Vagina (tissue), 2 donors: ENCODE measurements at regions not wholly inside any gene's neighbourhood (a gene's known extent, or its start where the extent isn't known, plus 50 kb on each side); places are given as distances from the start of the nearest gene placed in this dataset.

Source experiments
- DNase-seq, 2 donors: peaks; one replicate each; pipeline ENCODE4 v3.0.0-alpha.2; 2017; ENCODE audit errors: extremely low spot score in 2 of 2
- H3K27ac ChIP-seq: fragments of 200-600 bp; sonication (generic); one replicate; pipeline ENCODE4 v1.5.1; 2019
- H3K27me3 ChIP-seq: fragments of 200-600 bp; sonication (generic); one replicate; pipeline ENCODE4 v1.5.1; 2019
- H3K36me3 ChIP-seq, 2 donors: fragments of 200-600 bp; sonication (generic); one replicate each; pipeline ENCODE4 v1.5.1; 2017 to 2019
- H3K4me1 ChIP-seq: fragments of 200-600 bp; sonication (generic); one replicate; pipeline ENCODE4 v1.5.1; 2019
- H3K4me3 ChIP-seq, 2 donors: fragments of 200-600 bp; sonication (generic); 1 replicate in 1 of 2; 2 replicates in 1 of 2; pipeline ENCODE4 v1.5.1; 2016 to 2019
- H3K9me3 ChIP-seq: fragments of 200-600 bp; sonication (generic); one replicate; pipeline ENCODE4 v1.5.1; 2019
- POLR2A ChIP-seq, 2 donors: fragments of 450-650 bp; IDR thresholded peaks; one replicate each; pipeline ENCODE4 v1.6.1; 2017; ENCODE audit warnings: antibody characterized with exemption in 2 of 2, mild to moderate bottlenecking in 2 of 2, moderate library complexity in 2 of 2
- POLR2AphosphoS5 ChIP-seq, 2 donors: sonication (generic); formaldehyde crosslinking; IDR thresholded peaks; one replicate each; pipeline ENCODE4 v1.9.0; 2017; ENCODE audit warnings: antibody characterized with exemption in 2 of 2, mild to moderate bottlenecking in 2 of 2, low read depth in 1 of 2; ENCODE audit not compliant: insufficient read depth in 1 of 2
- intact Hi-C: fragments of 100-400 bp; cut with DNase I; formaldehyde crosslinking; loops from one replicate; pipeline ENCODE4 v1.15.1; 2023
- TF ChIP-seq, protein P1 (sequence below), 3 experiments: fragments of 450-650 bp in 2 of 3; fragments of 200-600 bp in 1 of 3; sonication (generic) in 1 of 3; IDR thresholded peaks; one replicate each; pipeline ENCODE4 v1.5.1; 2017 to 2019; ENCODE audit warnings: antibody characterized with exemption in 3 of 3, mild to moderate bottlenecking in 2 of 3, moderate library complexity in 2 of 3

DNA sequence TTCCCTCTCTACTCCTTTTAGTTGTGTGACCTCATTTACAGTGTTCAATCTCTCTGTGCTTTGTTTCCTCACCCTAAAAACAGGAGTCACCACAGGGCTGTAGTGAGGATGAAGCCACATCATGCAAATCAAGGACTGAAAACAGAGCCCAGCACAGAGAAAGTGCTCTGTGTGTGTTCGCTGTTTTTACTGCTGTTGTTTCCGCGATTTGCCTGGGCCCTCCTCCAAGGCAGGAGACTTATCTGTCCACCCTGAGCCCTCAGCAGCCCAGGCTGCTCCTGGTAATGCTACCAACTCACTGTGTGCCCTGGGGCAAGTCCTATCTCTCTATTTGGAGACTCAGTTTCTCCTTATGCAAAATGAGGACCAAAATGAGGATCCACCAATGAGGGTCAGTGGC is 87.2 kb upstream of the NEURL1B start:
- TF ChIP-seq, protein P1, sequence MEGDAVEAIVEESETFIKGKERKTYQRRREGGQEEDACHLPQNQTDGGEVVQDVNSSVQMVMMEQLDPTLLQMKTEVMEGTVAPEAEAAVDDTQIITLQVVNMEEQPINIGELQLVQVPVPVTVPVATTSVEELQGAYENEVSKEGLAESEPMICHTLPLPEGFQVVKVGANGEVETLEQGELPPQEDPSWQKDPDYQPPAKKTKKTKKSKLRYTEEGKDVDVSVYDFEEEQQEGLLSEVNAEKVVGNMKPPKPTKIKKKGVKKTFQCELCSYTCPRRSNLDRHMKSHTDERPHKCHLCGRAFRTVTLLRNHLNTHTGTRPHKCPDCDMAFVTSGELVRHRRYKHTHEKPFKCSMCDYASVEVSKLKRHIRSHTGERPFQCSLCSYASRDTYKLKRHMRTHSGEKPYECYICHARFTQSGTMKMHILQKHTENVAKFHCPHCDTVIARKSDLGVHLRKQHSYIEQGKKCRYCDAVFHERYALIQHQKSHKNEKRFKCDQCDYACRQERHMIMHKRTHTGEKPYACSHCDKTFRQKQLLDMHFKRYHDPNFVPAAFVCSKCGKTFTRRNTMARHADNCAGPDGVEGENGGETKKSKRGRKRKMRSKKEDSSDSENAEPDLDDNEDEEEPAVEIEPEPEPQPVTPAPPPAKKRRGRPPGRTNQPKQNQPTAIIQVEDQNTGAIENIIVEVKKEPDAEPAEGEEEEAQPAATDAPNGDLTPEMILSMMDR (IDR thresholded peaks at IDR 0.05), result no peak
- no peak for TF ChIP-seq POLR2AphosphoS5 (IDR thresholded peaks at IDR 0.05; ENCODE audit: insufficient read depth in 1 of 2, low read depth in 1 of 2)
- TF ChIP-seq POLR2A (IDR thresholded peaks at IDR 0.05), result no peak
- no peak overlapping the region for H3K4me3 ChIP-seq
- H3K9me3 ChIP-seq, result no peaks in the 10 kb centered on the region
- intact Hi-C loops, result loop anchor here (10.0 kb wide), 2 partner anchors 49 to 91 kb away; partner anchors contain the start of gene NEURL1B
- H3K4me1 ChIP-seq, result peaks cover 16% of the 10 kb centered on the region
- no peaks in the 10 kb centered on the region for H3K27me3 ChIP-seq
- H3K36me3 ChIP-seq, result no peaks in the 10 kb centered on the region
- no peak for DNase-seq
- no peak overlapping the region for H3K27ac ChIP-seq

DNA sequence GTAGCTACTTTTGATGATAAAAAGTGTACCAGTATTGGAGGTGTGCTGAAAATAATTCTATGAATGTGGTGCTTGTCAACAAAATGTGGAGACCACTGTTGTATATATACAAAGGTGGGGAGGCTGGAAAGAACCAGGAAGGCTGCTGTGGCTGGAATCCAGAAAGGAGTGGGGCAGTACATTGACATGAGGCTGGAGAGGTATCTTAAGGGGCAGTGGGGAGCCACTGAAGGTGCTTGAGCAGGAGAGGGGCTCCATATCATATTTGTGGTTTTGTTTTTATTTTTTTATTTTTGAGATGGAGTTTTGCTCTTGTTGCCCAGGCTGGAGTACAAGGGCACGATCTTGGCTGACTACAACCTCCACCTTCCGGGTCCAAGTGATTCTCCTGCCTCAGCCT is 87.9 kb upstream of the NEURL1B start:
- no peaks in the 10 kb centered on the region for H3K36me3 ChIP-seq
- no peak overlapping the region for H3K4me3 ChIP-seq
- H3K4me1 ChIP-seq, result peaks cover 9% of the 10 kb centered on the region
- no peak for DNase-seq
- TF ChIP-seq, protein P1 (IDR thresholded peaks at IDR 0.05), result no peak
- TF ChIP-seq POLR2AphosphoS5 (IDR thresholded peaks at IDR 0.05; ENCODE audit: insufficient read depth in 1 of 2, low read depth in 1 of 2), result no peak
- TF ChIP-seq POLR2A (IDR thresholded peaks at IDR 0.05), result no peak
- no peaks in the 10 kb centered on the region for H3K27me3 ChIP-seq
- H3K9me3 ChIP-seq, result no peaks in the 10 kb centered on the region
- intact Hi-C loops, result loop anchor here (10.0 kb wide), 2 partner anchors 48 to 92 kb away; partner anchors contain the start of gene NEURL1B
- H3K27ac ChIP-seq, result no peak overlapping the region

DNA sequence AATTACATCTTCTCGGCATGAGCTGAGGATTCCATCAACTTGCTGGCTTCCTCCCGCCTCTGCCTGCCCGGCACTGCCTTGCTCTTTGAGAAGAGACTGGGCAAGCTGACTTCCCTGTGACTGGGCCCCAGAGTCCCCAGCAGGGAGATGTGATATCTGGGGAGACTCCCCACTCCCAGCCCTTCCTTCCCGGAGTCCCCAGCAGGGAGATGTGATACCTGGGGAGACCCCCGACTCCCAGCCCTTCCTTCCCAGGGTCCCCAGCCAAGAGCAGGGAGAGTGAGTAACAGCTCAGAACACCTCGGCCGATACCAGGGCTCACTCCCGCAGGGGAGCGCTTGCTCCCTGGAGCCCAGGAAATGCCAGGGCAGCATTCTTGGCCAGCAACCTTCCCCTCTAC is 90.1 kb upstream of the NEURL1B start:
- intact Hi-C loops, result loop anchor here (10.0 kb wide), 2 partner anchors 46 to 94 kb away; partner anchors contain the start of gene NEURL1B
- no peaks in the 10 kb centered on the region for H3K27me3 ChIP-seq
- no peak overlapping the region for H3K27ac ChIP-seq
- TF ChIP-seq POLR2AphosphoS5 (IDR thresholded peaks at IDR 0.05; ENCODE audit: insufficient read depth in 1 of 2, low read depth in 1 of 2) (no peak), POLR2A (IDR thresholded peaks at IDR 0.05) (no peak)
- TF ChIP-seq, protein P1 (IDR thresholded peaks at IDR 0.05), result no peak
- DNase-seq, result no peak
- no peak overlapping the region for H3K4me3 ChIP-seq
- H3K36me3 ChIP-seq, result no peaks in the 10 kb centered on the region
- no peaks in the 10 kb centered on the region for H3K9me3 ChIP-seq
- H3K4me1 ChIP-seq, result no peaks in the 10 kb centered on the region

DNA sequence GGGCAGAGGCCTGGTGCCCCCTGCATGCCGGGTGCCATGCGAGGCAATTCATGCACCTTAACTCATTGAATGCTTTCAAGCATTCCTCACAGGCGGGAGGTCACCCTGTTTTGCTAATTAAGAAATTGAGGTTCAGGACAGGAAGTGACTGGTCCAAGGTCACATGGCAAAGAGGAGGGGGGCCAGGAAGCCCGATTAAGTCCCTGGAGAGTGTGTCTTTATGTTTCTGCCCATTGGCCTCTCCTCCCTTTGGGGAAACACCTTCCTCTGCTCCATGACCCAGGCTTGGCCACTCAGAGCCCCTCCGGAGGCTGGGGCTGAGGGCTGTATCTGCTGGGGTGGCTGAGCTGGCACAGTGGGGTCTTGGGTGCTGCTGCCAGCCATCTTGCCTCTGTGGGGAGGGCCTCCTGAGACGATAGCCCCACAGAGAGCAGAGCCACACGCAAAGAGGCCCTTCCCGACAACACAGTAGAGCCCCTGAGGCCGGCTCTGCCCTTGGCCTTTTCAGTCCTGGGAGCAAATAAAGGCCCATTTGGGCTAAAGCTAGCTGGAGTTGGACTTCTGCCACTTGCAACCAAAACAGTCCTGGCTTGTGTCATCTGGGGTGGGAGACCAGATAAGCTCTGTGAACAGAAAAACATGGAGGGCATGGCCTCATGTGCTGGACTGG is 90.8 kb upstream of the NEURL1B start:
- Histone ChIP-seq H3K4me1 (no peaks in the 10 kb centered on the region), H3K27ac (no peak overlapping the region)

More for the DNA sequence above, 90.8 kb upstream of the NEURL1B start:
- no peaks in the 10 kb centered on the region for H3K36me3 ChIP-seq
- no peaks in the 10 kb centered on the region for H3K27me3 ChIP-seq
- H3K9me3 ChIP-seq, result no peaks in the 10 kb centered on the region
- H3K4me3 ChIP-seq, result no peak overlapping the region
- intact Hi-C loops, result loop anchor here (10.0 kb wide), 2 partner anchors 45 to 95 kb away; partner anchors contain the start of gene NEURL1B
- no peak for DNase-seq
- no peak for TF ChIP-seq POLR2AphosphoS5 (IDR thresholded peaks at IDR 0.05; ENCODE audit: insufficient read depth in 1 of 2, low read depth in 1 of 2)
- TF ChIP-seq, protein P1 (IDR thresholded peaks at IDR 0.05), result no peak
- no peak for TF ChIP-seq POLR2A (IDR thresholded peaks at IDR 0.05)
